DND-41 (cell line): ENCODE measurements at regions not wholly inside any gene's neighbourhood (a gene's known extent, or its start where the extent isn't known, plus 50 kb on each side); places are given as distances from the start of the nearest gene placed in this dataset.

ENCODE experiments used
- EZH2 ChIP-seq: IDR thresholded peaks from 3 replicates; pipeline ENCODE4 v1.6.1; 2012; ENCODE audit warnings: borderline replicate concordance, low read depth, mild to moderate bottlenecking, moderate library complexity, low read length, inconsistent platforms; ENCODE audit not compliant: severe bottlenecking
- TF ChIP-seq, protein P1 (sequence below): IDR thresholded peaks from 2 replicates; pipeline ENCODE4 v1.5.1; 2012; ENCODE audit warnings: borderline replicate concordance, low read length, moderate library complexity, mild to moderate bottlenecking; ENCODE audit not compliant: poor library complexity, severe bottlenecking; ENCODE audit errors: extremely low read depth

DNA sequence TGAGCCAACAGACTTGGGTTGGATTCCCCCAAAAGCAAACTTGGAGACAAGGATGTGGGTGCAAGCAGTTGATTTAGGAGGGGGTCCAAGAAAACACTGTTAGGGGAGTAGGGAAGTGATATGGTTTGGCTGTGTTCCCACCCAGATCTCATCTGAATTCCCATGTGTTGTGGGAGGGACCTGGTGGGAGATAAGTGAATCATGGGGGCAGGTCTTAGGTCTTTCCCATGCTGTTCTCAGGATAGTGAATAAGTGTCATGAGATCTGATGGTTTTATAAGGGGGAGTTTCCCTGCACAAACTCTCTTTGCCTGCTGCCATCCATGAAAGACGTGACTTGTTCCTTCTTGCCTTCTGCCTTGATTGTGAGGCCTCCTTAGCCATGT is 542.6 kb downstream of the DHX35 start:
- TF ChIP-seq, protein P1, sequence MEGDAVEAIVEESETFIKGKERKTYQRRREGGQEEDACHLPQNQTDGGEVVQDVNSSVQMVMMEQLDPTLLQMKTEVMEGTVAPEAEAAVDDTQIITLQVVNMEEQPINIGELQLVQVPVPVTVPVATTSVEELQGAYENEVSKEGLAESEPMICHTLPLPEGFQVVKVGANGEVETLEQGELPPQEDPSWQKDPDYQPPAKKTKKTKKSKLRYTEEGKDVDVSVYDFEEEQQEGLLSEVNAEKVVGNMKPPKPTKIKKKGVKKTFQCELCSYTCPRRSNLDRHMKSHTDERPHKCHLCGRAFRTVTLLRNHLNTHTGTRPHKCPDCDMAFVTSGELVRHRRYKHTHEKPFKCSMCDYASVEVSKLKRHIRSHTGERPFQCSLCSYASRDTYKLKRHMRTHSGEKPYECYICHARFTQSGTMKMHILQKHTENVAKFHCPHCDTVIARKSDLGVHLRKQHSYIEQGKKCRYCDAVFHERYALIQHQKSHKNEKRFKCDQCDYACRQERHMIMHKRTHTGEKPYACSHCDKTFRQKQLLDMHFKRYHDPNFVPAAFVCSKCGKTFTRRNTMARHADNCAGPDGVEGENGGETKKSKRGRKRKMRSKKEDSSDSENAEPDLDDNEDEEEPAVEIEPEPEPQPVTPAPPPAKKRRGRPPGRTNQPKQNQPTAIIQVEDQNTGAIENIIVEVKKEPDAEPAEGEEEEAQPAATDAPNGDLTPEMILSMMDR = no peak
- no peak for TF ChIP-seq EZH2
